PC-3 (cell line): ENCODE measurements at regions not wholly inside any gene's neighbourhood (a gene's known extent, or its start where the extent isn't known, plus 50 kb on each side); places are given as distances from the start of the nearest gene placed in this dataset.

Experiments
- ATAC-seq: fragments of 200-7000 bp; cut with Tn5 transposase; 2 replicates; pipeline ENCODE4 v1.9.1; 2020; ENCODE audit warnings: mild to moderate bottlenecking, moderate library complexity
- BruUV-seq: library from RNA; stranded (reverse); fragments of 400-500 nt; replicated peaks from 2 replicates; lab custom pipeline; 2021; lab: Mats Ljungman, UMichigan
- CTCF ChIA-PET: fragments of 300-600 bp; sonication (Branson Sonifier 250); formaldehyde crosslinking; loops from one replicate; lab custom pipeline; 2022; ENCODE audit warnings: antibody characterized with exemption; lab: Charles Lee
- POLR2A ChIA-PET: fragments of 300-600 bp; sonication (Branson Sonifier 250); formaldehyde crosslinking; loops from one replicate; lab custom pipeline; 2022; ENCODE audit warnings: antibody characterized with exemption; ENCODE audit not compliant: unreplicated experiment; lab: Charles Lee
- DNase-seq: peaks from one replicate; pipeline ENCODE4 v3.0.0-alpha.2; 2015
- H2AFZ ChIP-seq: fragments of 300-600 bp; sonication (generic); 2 replicates; pipeline ENCODE4 v1.6.0; 2016; ENCODE audit warnings: antibody characterized with exemption, low read length
- H3F3A ChIP-seq: fragments of 300-600 bp; sonication (generic); one replicate; pipeline ENCODE4 v1.6.0; 2017; ENCODE audit warnings: antibody characterized with exemption, low read length, control low read depth, mild to moderate bottlenecking; ENCODE audit not compliant: unreplicated experiment
- H3K27ac ChIP-seq: fragments of 300-600 bp; sonication (generic); 2 replicates; pipeline ENCODE4 v1.5.1; 2016; ENCODE audit warnings: mild to moderate bottlenecking, low read length
- H3K27me3 ChIP-seq: fragments of 300-600 bp; sonication (generic); 2 replicates; pipeline ENCODE4 v1.6.1; 2016; ENCODE audit warnings: low read length, mixed read lengths
- H3K36me3 ChIP-seq: fragments of 300-600 bp; sonication (generic); 2 replicates; pipeline ENCODE4 v1.6.1; 2016; ENCODE audit warnings: low read depth, mixed run types, low read length, mixed read lengths
- H3K4me1 ChIP-seq: fragments of 300-600 bp; sonication (generic); 2 replicates; pipeline ENCODE4 v1.5.1; 2016; ENCODE audit warnings: low read length; ENCODE audit not compliant: insufficient read depth
- H3K4me2 ChIP-seq: fragments of 300-600 bp; sonication (generic); 2 replicates; pipeline ENCODE4 v1.6.0; 2016; ENCODE audit warnings: low read length
- H3K4me3 ChIP-seq: fragments of 300-600 bp; sonication (generic); 2 replicates; pipeline ENCODE4 v1.5.1; 2016; ENCODE audit warnings: mild to moderate bottlenecking, low read length, mixed read lengths
- H3K79me2 ChIP-seq: fragments of 300-600 bp; sonication (generic); 2 replicates; pipeline ENCODE4 v1.6.1; 2017; ENCODE audit warnings: low read length, mixed read lengths
- H3K9ac ChIP-seq: fragments of 300-600 bp; sonication (generic); 2 replicates; pipeline ENCODE4 v1.6.0; 2016; ENCODE audit warnings: mild to moderate bottlenecking, low read length
- H3K9me2 ChIP-seq: fragments of 300-600 bp; sonication (generic); replicated peaks from 2 replicates; pipeline ENCODE4 v1.6.1; 2016; ENCODE audit warnings: mixed run types, low read length, mixed read lengths
- H3K9me3 ChIP-seq: fragments of 300-600 bp; sonication (generic); 2 replicates; pipeline ENCODE4 v1.6.1; 2016; ENCODE audit warnings: low read length, mixed read lengths
- H4K20me1 ChIP-seq: fragments of 300-600 bp; sonication (generic); 2 replicates; pipeline ENCODE4 v1.6.1; 2016; ENCODE audit warnings: low read length, mixed read lengths
- EZH2 ChIP-seq: fragments of 300-600 bp; sonication (generic); IDR thresholded peaks from one replicate; pipeline ENCODE4 v1.6.1; 2017; ENCODE audit warnings: antibody characterized with exemption, mild to moderate bottlenecking, low read length; ENCODE audit not compliant: unreplicated experiment
- EZH2phosphoT487 ChIP-seq: fragments of 300-600 bp; sonication (generic); IDR thresholded peaks from 2 replicates; pipeline ENCODE4 v1.6.1; 2018; ENCODE audit warnings: mild to moderate bottlenecking, antibody characterized with exemption, low read length, borderline replicate concordance
- intact Hi-C: fragments of 100-400 bp; cut with micrococcal nuclease; formaldehyde crosslinking; loops from 2 replicates; pipeline ENCODE4 v1.9.0; 2023
- TF ChIP-seq, protein P1 (sequence below): fragments of 300-600 bp; sonication (generic); conservative IDR thresholded peaks from 2 replicates; pipeline ENCODE4 v1.5.1; 2017; ENCODE audit warnings: antibody characterized with exemption, low read depth, mild to moderate bottlenecking, low read length

DNA sequence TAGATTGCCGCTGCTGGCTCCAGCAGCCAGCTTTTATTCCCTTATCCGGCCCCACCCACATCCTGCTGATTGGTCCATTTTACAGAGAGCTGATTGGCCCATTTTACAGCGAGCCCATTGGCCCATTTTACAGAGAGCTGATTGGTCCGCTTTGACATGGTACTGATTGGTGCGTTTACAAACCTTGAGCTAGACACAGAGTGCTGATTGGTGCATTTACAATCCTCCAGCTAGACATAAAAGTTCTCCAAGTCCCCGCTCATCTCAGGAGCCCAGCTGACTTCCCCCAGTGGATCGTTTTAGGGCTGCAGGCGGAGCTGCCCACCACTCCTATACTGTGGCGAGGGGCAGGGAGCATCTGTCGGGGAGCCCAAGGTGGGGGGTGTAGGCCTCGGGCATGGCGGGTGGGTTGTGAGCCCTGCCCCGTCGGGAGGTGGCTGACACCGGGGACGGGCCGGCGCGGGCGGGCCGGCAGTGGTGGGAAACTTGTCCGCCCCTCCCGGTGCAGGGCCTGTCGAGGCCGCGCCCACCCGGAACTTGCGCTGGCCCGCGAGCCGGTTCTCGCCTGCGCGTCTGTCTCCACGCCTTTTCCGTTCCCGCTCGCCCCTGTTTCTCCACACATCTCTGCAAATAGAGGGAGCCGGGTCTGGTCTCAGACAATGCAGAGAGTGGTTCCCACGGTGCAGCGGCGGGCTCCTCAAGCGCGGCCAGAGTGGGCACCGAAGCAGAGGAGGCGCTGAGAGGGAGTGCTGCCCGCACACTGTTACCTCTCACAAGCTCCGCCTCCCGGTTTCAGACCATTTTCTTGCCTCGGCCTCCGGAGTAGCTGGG is 86.1 kb upstream of the STMND1 start:
- no peaks in the 10 kb centered on the region for H3K9me2 ChIP-seq
- ATAC-seq = no peak
- H3K36me3 ChIP-seq = no peaks in the 10 kb centered on the region
- no peaks in the 10 kb centered on the region for H3K9me3 ChIP-seq
- ChIA-PET CTCF (interaction anchor here (0.6 kb wide), 1 partner anchor 699 kb away, joined by 14 read pairs; no protein-coding TSS in a partner anchor), POLR2A (interaction anchor here (0.7 kb wide), 1 partner anchor 1140 kb away, joined by 3 read pairs; no protein-coding TSS in a partner anchor)
- TF ChIP-seq EZH2 (no peak), EZH2phosphoT487 (no peak)
- TF ChIP-seq, protein P1, sequence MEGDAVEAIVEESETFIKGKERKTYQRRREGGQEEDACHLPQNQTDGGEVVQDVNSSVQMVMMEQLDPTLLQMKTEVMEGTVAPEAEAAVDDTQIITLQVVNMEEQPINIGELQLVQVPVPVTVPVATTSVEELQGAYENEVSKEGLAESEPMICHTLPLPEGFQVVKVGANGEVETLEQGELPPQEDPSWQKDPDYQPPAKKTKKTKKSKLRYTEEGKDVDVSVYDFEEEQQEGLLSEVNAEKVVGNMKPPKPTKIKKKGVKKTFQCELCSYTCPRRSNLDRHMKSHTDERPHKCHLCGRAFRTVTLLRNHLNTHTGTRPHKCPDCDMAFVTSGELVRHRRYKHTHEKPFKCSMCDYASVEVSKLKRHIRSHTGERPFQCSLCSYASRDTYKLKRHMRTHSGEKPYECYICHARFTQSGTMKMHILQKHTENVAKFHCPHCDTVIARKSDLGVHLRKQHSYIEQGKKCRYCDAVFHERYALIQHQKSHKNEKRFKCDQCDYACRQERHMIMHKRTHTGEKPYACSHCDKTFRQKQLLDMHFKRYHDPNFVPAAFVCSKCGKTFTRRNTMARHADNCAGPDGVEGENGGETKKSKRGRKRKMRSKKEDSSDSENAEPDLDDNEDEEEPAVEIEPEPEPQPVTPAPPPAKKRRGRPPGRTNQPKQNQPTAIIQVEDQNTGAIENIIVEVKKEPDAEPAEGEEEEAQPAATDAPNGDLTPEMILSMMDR = no peak
- no peak overlapping the region for H3K4me3 ChIP-seq
- no peak overlapping the region for H2AFZ ChIP-seq
- no peak overlapping the region for H3K9ac ChIP-seq
- DNase-seq = no peak
- intact Hi-C loops = no loop called here
- H3K4me1 ChIP-seq = peaks cover 30% of the 10 kb centered on the region
- peak overlapping the region; percentile 34 for H3K27ac ChIP-seq
- H3F3A ChIP-seq = no peaks in the 10 kb centered on the region
- H4K20me1 ChIP-seq = no peaks in the 10 kb centered on the region
- no peaks in the 10 kb centered on the region for H3K79me2 ChIP-seq
- no peaks in the 10 kb centered on the region for H3K27me3 ChIP-seq
- no TSS peak for BruUV-seq
- no peak overlapping the region for H3K4me2 ChIP-seq

DNA sequence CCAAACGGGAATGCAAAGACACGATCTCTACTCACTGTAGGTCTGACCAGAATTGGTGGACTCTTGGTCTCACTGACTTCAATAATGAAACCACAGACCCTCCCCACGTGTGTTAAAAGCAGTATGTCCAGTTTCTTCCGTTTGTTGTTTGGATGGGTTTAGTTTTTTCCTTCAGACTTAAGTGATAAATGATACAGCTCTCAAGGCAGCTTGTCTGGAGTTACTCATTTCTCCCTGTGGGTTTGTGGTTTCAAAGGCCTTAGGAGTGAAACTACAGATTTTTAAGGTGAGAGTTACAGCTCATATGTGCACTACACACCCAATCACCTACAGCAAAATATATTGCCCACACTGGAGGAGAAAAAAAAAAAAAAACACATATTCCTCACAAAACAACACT is 86.7 kb upstream of the STMND1 start:
- POLR2A ChIA-PET = no interaction called here
- ATAC-seq = peak; percentile 26; the same call in 1 of the 2 replicates

More for the DNA sequence above, 86.7 kb upstream of the STMND1 start:
- H3K9ac ChIP-seq = no peak overlapping the region
- no TSS peak for BruUV-seq
- H4K20me1 ChIP-seq = no peaks in the 10 kb centered on the region
- DNase-seq = peak; percentile 76
- peak overlapping the region; percentile 44 for H3K27ac ChIP-seq
- no peak overlapping the region for H3K4me3 ChIP-seq
- no peaks in the 10 kb centered on the region for H3K9me2 ChIP-seq
- no peaks in the 10 kb centered on the region for H3K27me3 ChIP-seq
- TF ChIP-seq EZH2 (no peak), EZH2phosphoT487 (no peak)
- TF ChIP-seq, protein P1 = no peak
- CTCF ChIA-PET = interaction anchor here (0.6 kb wide), 2 partner anchors 26 to 698 kb away, joined by 5 to 14 read pairs; no protein-coding TSS in a partner anchor
- H3K4me2 ChIP-seq = no peak overlapping the region; the same call in 1 of the 2 replicates
- peaks cover 30% of the 10 kb centered on the region for H3K4me1 ChIP-seq
- no peaks in the 10 kb centered on the region for H3F3A ChIP-seq
- intact Hi-C loops = no loop called here
- no peaks in the 10 kb centered on the region for H3K36me3 ChIP-seq
- H2AFZ ChIP-seq = no peak overlapping the region
- H3K9me3 ChIP-seq = no peaks in the 10 kb centered on the region
- H3K79me2 ChIP-seq = no peaks in the 10 kb centered on the region
